DND-41 (cell line): ENCODE measurements at regions not wholly inside any gene's neighbourhood (a gene's known extent, or its start where the extent isn't known, plus 50 kb on each side); places are given as distances from the start of the nearest gene placed in this dataset.

Source experiments
- ATAC-seq: fragments of 200-7000 bp; cut with Tn5 transposase; 3 replicates; pipeline ENCODE4 v1.9.1; 2021; ENCODE audit warnings: low read depth; ENCODE audit not compliant: insufficient read depth
- DNase-seq: peaks from one replicate; pipeline ENCODE4 v3.0.0-alpha.2; 2020
- H2AFZ ChIP-seq: 2 replicates; pipeline ENCODE4 v1.6.0; 2012; ENCODE audit warnings: low read depth, low read length
- H3K27ac ChIP-seq: 2 replicates; pipeline ENCODE4 v1.5.1; 2012; ENCODE audit warnings: low read length, inconsistent platforms
- H3K27me3 ChIP-seq: fragments of 200-600 bp; sonication (generic); 2 replicates; pipeline ENCODE4 v1.6.0; 2012; ENCODE audit warnings: low read length, mild to moderate bottlenecking, inconsistent platforms; ENCODE audit not compliant: insufficient read depth, poor library complexity
- H3K36me3 ChIP-seq: 2 replicates; pipeline ENCODE4 v1.5.1; 2012; ENCODE audit warnings: low read length, inconsistent platforms; ENCODE audit not compliant: insufficient read depth
- H3K4me1 ChIP-seq: 2 replicates; pipeline ENCODE4 v1.5.1; 2012; ENCODE audit warnings: mild to moderate bottlenecking, low read length; ENCODE audit not compliant: insufficient read depth
- H3K4me2 ChIP-seq: 2 replicates; pipeline ENCODE4 v1.6.0; 2012; ENCODE audit warnings: mild to moderate bottlenecking, moderate library complexity, low read length, inconsistent platforms; ENCODE audit not compliant: insufficient read depth
- H3K4me3 ChIP-seq, 2 experiments: fragments of 200-600 bp in 1 of 2; shearing (Covaris generic) in 1 of 2; 2 replicates each; pipeline ENCODE4 v1.5.1; 2012 to 2016; ENCODE audit warnings: inconsistent platforms in 2 of 2, low read length in 2 of 2, mild to moderate bottlenecking in 2 of 2, low read depth in 1 of 2, moderate library complexity in 1 of 2
- H3K79me2 ChIP-seq: 2 replicates; pipeline ENCODE4 v1.6.0; 2012; ENCODE audit warnings: low read length, inconsistent platforms; ENCODE audit not compliant: insufficient read depth
- H3K9ac ChIP-seq: 2 replicates; pipeline ENCODE4 v1.6.0; 2012; ENCODE audit warnings: low read depth, mild to moderate bottlenecking, inconsistent platforms, low read length, moderate library complexity
- H3K9me3 ChIP-seq: 2 replicates; pipeline ENCODE4 v1.5.1; 2012; ENCODE audit warnings: low read length, moderate library complexity, mild to moderate bottlenecking, inconsistent platforms; ENCODE audit not compliant: insufficient read depth, severe bottlenecking
- H4K20me1 ChIP-seq: 2 replicates; pipeline ENCODE4 v1.6.0; 2012; ENCODE audit warnings: low read length; ENCODE audit not compliant: insufficient read depth
- EZH2 ChIP-seq: IDR thresholded peaks from 3 replicates; pipeline ENCODE4 v1.6.1; 2012; ENCODE audit warnings: borderline replicate concordance, low read depth, mild to moderate bottlenecking, moderate library complexity, low read length, inconsistent platforms; ENCODE audit not compliant: severe bottlenecking
- TF ChIP-seq, protein P1 (sequence below): IDR thresholded peaks from 2 replicates; pipeline ENCODE4 v1.5.1; 2012; ENCODE audit warnings: borderline replicate concordance, low read length, moderate library complexity, mild to moderate bottlenecking; ENCODE audit not compliant: poor library complexity, severe bottlenecking; ENCODE audit errors: extremely low read depth

DNA sequence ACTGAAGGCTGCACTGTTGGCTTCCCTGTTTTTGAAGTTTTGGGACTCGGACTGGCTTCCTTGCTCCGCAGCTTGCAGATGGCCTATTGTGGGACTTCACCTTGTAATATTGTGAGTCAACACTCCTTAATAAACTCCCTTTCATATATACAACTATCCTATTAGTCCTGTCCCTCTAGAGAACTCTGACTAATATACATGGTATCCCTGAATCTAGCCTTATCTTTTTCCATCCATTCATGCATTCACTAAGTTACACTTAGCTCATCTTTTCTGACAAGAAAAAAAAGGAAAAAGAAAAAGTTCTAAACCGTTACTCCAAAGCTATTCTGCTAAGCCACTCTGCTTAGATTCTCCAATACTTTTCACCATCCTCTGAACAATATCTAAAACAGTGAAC, 1260.2 kb upstream of the PCDH7 start:
- no peaks in the 10 kb centered on the region for H3K27me3 ChIP-seq
- H3K4me1 ChIP-seq = no peaks in the 10 kb centered on the region
- DNase-seq (no peak), ATAC-seq (no peak)
- H3K4me3 ChIP-seq = no peak overlapping the region
- no peaks in the 10 kb centered on the region for H4K20me1 ChIP-seq
- H3K36me3 ChIP-seq = no peaks in the 10 kb centered on the region
- no peak for TF ChIP-seq EZH2
- TF ChIP-seq, protein P1, sequence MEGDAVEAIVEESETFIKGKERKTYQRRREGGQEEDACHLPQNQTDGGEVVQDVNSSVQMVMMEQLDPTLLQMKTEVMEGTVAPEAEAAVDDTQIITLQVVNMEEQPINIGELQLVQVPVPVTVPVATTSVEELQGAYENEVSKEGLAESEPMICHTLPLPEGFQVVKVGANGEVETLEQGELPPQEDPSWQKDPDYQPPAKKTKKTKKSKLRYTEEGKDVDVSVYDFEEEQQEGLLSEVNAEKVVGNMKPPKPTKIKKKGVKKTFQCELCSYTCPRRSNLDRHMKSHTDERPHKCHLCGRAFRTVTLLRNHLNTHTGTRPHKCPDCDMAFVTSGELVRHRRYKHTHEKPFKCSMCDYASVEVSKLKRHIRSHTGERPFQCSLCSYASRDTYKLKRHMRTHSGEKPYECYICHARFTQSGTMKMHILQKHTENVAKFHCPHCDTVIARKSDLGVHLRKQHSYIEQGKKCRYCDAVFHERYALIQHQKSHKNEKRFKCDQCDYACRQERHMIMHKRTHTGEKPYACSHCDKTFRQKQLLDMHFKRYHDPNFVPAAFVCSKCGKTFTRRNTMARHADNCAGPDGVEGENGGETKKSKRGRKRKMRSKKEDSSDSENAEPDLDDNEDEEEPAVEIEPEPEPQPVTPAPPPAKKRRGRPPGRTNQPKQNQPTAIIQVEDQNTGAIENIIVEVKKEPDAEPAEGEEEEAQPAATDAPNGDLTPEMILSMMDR = no peak
- H3K4me2 ChIP-seq = no peak overlapping the region
- no peak overlapping the region for H3K27ac ChIP-seq
- H3K79me2 ChIP-seq = no peaks in the 10 kb centered on the region
- no peak overlapping the region for H3K9ac ChIP-seq
- H2AFZ ChIP-seq = no peak overlapping the region
- H3K9me3 ChIP-seq = no peaks in the 10 kb centered on the region

DNA sequence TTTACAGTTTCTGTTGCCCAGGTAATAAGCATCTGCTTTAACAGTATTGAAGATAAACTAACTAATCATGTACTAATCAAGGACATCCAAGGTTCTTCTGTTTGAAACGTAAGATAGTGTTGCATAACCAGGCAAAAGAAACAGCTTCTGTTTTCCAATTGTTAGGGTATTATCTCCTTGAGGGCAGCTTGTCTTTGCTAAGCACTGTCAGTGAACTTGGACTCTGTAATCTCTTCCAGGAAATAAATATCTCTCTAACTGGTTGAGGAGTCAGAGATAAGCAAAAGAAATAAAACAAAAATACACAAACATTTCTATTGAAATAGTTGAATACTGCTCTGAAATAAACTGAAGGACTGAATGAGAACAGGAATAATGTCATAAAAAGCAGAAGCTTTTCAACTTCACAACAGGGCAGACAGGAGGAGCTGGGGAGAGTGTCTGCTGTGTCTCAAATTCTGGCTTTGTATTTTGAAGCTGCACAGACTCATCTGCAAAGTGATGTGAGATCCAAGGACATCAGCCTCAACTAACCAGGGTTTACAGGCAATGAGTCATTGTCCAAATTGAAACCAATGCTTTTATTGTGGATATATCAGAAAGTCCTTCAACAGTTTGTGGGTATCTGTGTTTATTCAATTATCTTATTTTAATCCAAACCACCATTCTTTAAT, 1253.0 kb upstream of the PCDH7 start:
- H2AFZ ChIP-seq = no peak overlapping the region
- no peak overlapping the region for H3K4me2 ChIP-seq
- H3K36me3 ChIP-seq = no peaks in the 10 kb centered on the region
- no peak overlapping the region for H3K9ac ChIP-seq
- ATAC-seq (no peak), DNase-seq (no peak)
- no peak overlapping the region for H3K27ac ChIP-seq
- H3K9me3 ChIP-seq = no peaks in the 10 kb centered on the region
- H3K27me3 ChIP-seq = no peaks in the 10 kb centered on the region
- H4K20me1 ChIP-seq = no peaks in the 10 kb centered on the region
- no peaks in the 10 kb centered on the region for H3K4me1 ChIP-seq
- no peaks in the 10 kb centered on the region for H3K79me2 ChIP-seq
- TF ChIP-seq, protein P1 = no peak
- TF ChIP-seq EZH2 = no peak
- no peak overlapping the region for H3K4me3 ChIP-seq
